MM.1S (cell line): ENCODE measurements at regions not wholly inside any gene's neighbourhood (a gene's known extent, or its start where the extent isn't known, plus 50 kb on each side); places are given as distances from the start of the nearest gene placed in this dataset.

Experiments used
- DNase-seq: peaks from one replicate; pipeline ENCODE4 v3.0.0-alpha.2; 2015
- H2AFZ ChIP-seq: fragments of 300-600 bp; sonication (generic); 2 replicates; pipeline ENCODE4 v1.6.0; 2016; ENCODE audit warnings: antibody characterized with exemption, low read length
- H3F3A ChIP-seq: fragments of 300-600 bp; sonication (generic); 2 replicates; pipeline ENCODE4 v1.6.1; 2016; ENCODE audit warnings: mild to moderate bottlenecking, antibody characterized with exemption, low read length, moderate library complexity, mixed read lengths; ENCODE audit not compliant: insufficient read depth
- H3K27ac ChIP-seq: fragments of 300-600 bp; sonication (generic); 2 replicates; pipeline ENCODE4 v1.5.1; 2016; ENCODE audit warnings: mild to moderate bottlenecking, low read length
- H3K27me3 ChIP-seq: fragments of 300-600 bp; sonication (generic); replicated peaks from 2 replicates; pipeline ENCODE4 v1.6.0; 2016; ENCODE audit warnings: low read length; ENCODE audit not compliant: insufficient read depth
- H3K36me3 ChIP-seq: fragments of 300-600 bp; sonication (generic); replicated peaks from 2 replicates; pipeline ENCODE4 v1.6.1; 2016; ENCODE audit warnings: mild to moderate bottlenecking, low read length, mixed read lengths; ENCODE audit not compliant: insufficient read depth
- H3K4me1 ChIP-seq: fragments of 300-600 bp; sonication (generic); 2 replicates; pipeline ENCODE4 v1.6.1; 2016; ENCODE audit warnings: low read length, mixed read lengths
- H3K4me2 ChIP-seq: fragments of 300-600 bp; sonication (generic); 2 replicates; pipeline ENCODE4 v1.6.0; 2016; ENCODE audit warnings: low read depth, low read length
- H3K4me3 ChIP-seq: fragments of 300-600 bp; sonication (generic); 2 replicates; pipeline ENCODE4 v1.5.1; 2016; ENCODE audit warnings: low read length, mixed read lengths
- H3K79me2 ChIP-seq: fragments of 300-600 bp; sonication (generic); 2 replicates; pipeline ENCODE4 v1.6.1; 2016; ENCODE audit warnings: mixed run types, low read length, mixed read lengths
- H3K9ac ChIP-seq: fragments of 300-600 bp; sonication (generic); 2 replicates; pipeline ENCODE4 v1.6.1; 2016; ENCODE audit warnings: low read length, mixed read lengths
- H3K9me2 ChIP-seq: fragments of 300-600 bp; sonication (generic); replicated peaks from 2 replicates; pipeline ENCODE4 v1.6.1; 2016; ENCODE audit warnings: mild to moderate bottlenecking, low read length, mixed read lengths; ENCODE audit not compliant: insufficient read depth
- H3K9me3 ChIP-seq: fragments of 300-600 bp; sonication (generic); replicated peaks from 2 replicates; pipeline ENCODE4 v1.6.1; 2016; ENCODE audit warnings: mild to moderate bottlenecking, low read length, mixed read lengths; ENCODE audit not compliant: insufficient read depth
- H4K20me1 ChIP-seq: fragments of 300-600 bp; sonication (generic); 2 replicates; pipeline ENCODE4 v1.6.1; 2016; ENCODE audit warnings: mild to moderate bottlenecking, low read length, moderate library complexity, mixed read lengths; ENCODE audit not compliant: insufficient read depth
- CTCF ChIP-seq: fragments of 300-600 bp; sonication (generic); IDR thresholded peaks from 2 replicates; pipeline ENCODE4 v1.5.1; 2016; ENCODE audit warnings: antibody characterized with exemption, low read length, mixed read lengths
- EZH2 ChIP-seq: fragments of 300-600 bp; sonication (generic); optimal IDR thresholded peaks from 2 replicates; pipeline ENCODE3; 2017; ENCODE audit warnings: low read depth, mild to moderate bottlenecking, antibody characterized with exemption, low read length, mixed read lengths
- EZH2phosphoT487 ChIP-seq: fragments of 300-600 bp; sonication (generic); IDR thresholded peaks from 2 replicates; pipeline ENCODE4 v1.6.1; 2018; ENCODE audit warnings: antibody characterized with exemption, low read length

GRCh38 chr1:82733645-82734044, 932.9 kb downstream of the ADGRL2 start:
- no peaks in the 10 kb centered on the region for H3K27me3 ChIP-seq
- DNase-seq = no peak
- no peaks in the 10 kb centered on the region for H3K4me1 ChIP-seq
- H3K9me2 ChIP-seq = no peaks in the 10 kb centered on the region
- no peaks in the 10 kb centered on the region for H3K9me3 ChIP-seq
- H3K79me2 ChIP-seq = no peaks in the 10 kb centered on the region
- H3K4me3 ChIP-seq = no peak overlapping the region
- no peak overlapping the region for H2AFZ ChIP-seq
- no peaks in the 10 kb centered on the region for H3K36me3 ChIP-seq
- no peak overlapping the region for H3K27ac ChIP-seq
- no peak overlapping the region for H3K4me2 ChIP-seq
- TF ChIP-seq CTCF = no peak
- TF ChIP-seq EZH2 = no peak
- TF ChIP-seq EZH2phosphoT487 = no peak
- no peaks in the 10 kb centered on the region for H4K20me1 ChIP-seq
- H3K9ac ChIP-seq = no peak overlapping the region
- H3F3A ChIP-seq = no peaks in the 10 kb centered on the region

- Histone ChIP-seq H3F3A (no peaks in the 10 kb centered on the region), H2AFZ (no peak overlapping the region), H3K4me2 (no peak overlapping the region), H3K4me3 (no peak overlapping the region), H3K27me3 (no peaks in the 10 kb centered on the region), H4K20me1 (no peaks in the 10 kb centered on the region), H3K9me2 (no peaks in the 10 kb centered on the region), H3K79me2 (no peaks in the 10 kb centered on the region), H3K9ac (no peak overlapping the region), H3K36me3 (no peaks in the 10 kb centered on the region), H3K9me3 (no peaks in the 10 kb centered on the region), H3K27ac (no peak overlapping the region), H3K4me1 (no peaks in the 10 kb centered on the region)
- TF ChIP-seq EZH2phosphoT487 (no peak), EZH2 (no peak), CTCF (no peak)
- DNase-seq = no peak
Observed at GRCh38 chr1:82731216-82731615, 930.5 kb downstream of the ADGRL2 start.

- Histone ChIP-seq H3K27ac (no peak overlapping the region), H3K9me2 (no peaks in the 10 kb centered on the region), H3K36me3 (no peaks in the 10 kb centered on the region), H3K9ac (no peak overlapping the region), H3K79me2 (no peaks in the 10 kb centered on the region), H3K4me2 (no peak overlapping the region), H3K4me3 (no peak overlapping the region), H3K4me1 (no peaks in the 10 kb centered on the region), H3K9me3 (no peaks in the 10 kb centered on the region), H4K20me1 (no peaks in the 10 kb centered on the region), H3F3A (no peaks in the 10 kb centered on the region), H3K27me3 (no peaks in the 10 kb centered on the region), H2AFZ (no peak overlapping the region)
- no peak for DNase-seq
- TF ChIP-seq CTCF = no peak
- no peak for TF ChIP-seq EZH2
- no peak for TF ChIP-seq EZH2phosphoT487
Observed at GRCh38 chr1:82728206-82728605, 927.5 kb downstream of the ADGRL2 start.
